ENCODE measurements at regions not wholly inside any gene's neighbourhood (a gene's known extent, or its start where the extent isn't known, plus 50 kb on each side); places are given as distances from the start of the nearest gene placed in this dataset.

- no peak for TF ChIP-seq CTCF (conservative IDR thresholded peaks at IDR 0.05; ENCODE audit: low read length)
- no peak for DNase-seq (ENCODE audit: low read depth)
- H3K4me3 ChIP-seq (ENCODE audit: low read length) = no peak overlapping the region
Observed at GRCh38 chr3:6119367-6119766, 741.5 kb upstream of the GRM7 start.

GRCh38 chr3:6120786-6121185 lies 740.1 kb upstream of the GRM7 start:
- no peak for TF ChIP-seq CTCF (conservative IDR thresholded peaks at IDR 0.05; ENCODE audit: low read length)
- H3K4me3 ChIP-seq (ENCODE audit: low read length) = no peak overlapping the region
- DNase-seq (ENCODE audit: low read depth) = no peak

GRCh38 chr3:6124875-6125274 lies 736.0 kb upstream of the GRM7 start:
- H3K4me3 ChIP-seq (ENCODE audit: low read length) = no peak overlapping the region
- no peak for DNase-seq (ENCODE audit: low read depth)
- no peak for TF ChIP-seq CTCF (conservative IDR thresholded peaks at IDR 0.05; ENCODE audit: low read length)

- H3K4me3 ChIP-seq (ENCODE audit: low read length) = no peak overlapping the region
- DNase-seq (ENCODE audit: low read depth) = no peak
- TF ChIP-seq CTCF (conservative IDR thresholded peaks at IDR 0.05; ENCODE audit: low read length) = no peak
Observed at GRCh38 chr3:6125520-6125919, 735.4 kb upstream of the GRM7 start.

- H3K4me3 ChIP-seq (ENCODE audit: low read length) = no peak overlapping the region
- DNase-seq (ENCODE audit: low read depth) = no peak
- TF ChIP-seq CTCF (conservative IDR thresholded peaks at IDR 0.05; ENCODE audit: low read length) = no peak
Observed at GRCh38 chr3:6132684-6133432, 728.1 kb upstream of the GRM7 start.

- DNase-seq (ENCODE audit: low read depth) = no peak
- H3K4me3 ChIP-seq (ENCODE audit: low read length) = no peak overlapping the region
- no peak for TF ChIP-seq CTCF (conservative IDR thresholded peaks at IDR 0.05; ENCODE audit: low read length)
Observed at GRCh38 chr3:6142707-6143106, 718.2 kb upstream of the GRM7 start.

- TF ChIP-seq CTCF (conservative IDR thresholded peaks at IDR 0.05; ENCODE audit: low read length) = no peak
- H3K4me3 ChIP-seq (ENCODE audit: low read length) = no peak overlapping the region
- DNase-seq (ENCODE audit: low read depth) = no peak
Observed at GRCh38 chr3:6147883-6148282, 713.0 kb upstream of the GRM7 start.

Measured in AG10803 (cell line).